Testis (tissue), 2 donors: ENCODE measurements at regions not wholly inside any gene's neighbourhood (a gene's known extent, or its start where the extent isn't known, plus 50 kb on each side); places are given as distances from the start of the nearest gene placed in this dataset.

Experiments
- POLR2A ChIP-seq: fragments of 450-650 bp; IDR thresholded peaks from one replicate; pipeline ENCODE4 v1.6.1; 2017; ENCODE audit warnings: antibody characterized with exemption, mild to moderate bottlenecking, moderate library complexity
- TF ChIP-seq, protein P1 (sequence below), 3 experiments: fragments of 450-650 bp in 2 of 3; fragments of 200-600 bp in 1 of 3; sonication (generic) in 1 of 3; IDR thresholded peaks; one replicate each; pipeline ENCODE4 v1.5.1; 2016 to 2019; ENCODE audit warnings: antibody characterized with exemption in 3 of 3, mild to moderate bottlenecking in 2 of 3, moderate library complexity in 1 of 3

DNA sequence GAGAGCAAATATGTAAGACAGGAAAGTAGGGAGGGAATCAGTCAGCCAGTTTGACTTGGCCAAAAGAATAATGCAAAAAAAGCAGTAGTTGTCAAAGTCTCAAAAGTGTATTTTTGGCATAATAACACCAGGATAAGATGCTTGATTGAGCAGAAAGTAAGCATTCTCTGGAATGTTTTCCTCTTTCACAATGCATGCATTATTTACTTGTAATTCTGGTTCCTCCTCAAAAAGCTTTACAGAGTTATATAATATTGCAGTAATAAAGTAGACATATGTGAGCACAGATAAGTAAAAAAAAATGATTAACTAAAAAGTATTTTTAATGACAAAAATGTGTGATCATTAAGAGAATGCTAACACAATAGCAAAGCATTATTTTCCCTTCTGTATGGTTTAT is 285.9 kb upstream of the BCHE start:
- TF ChIP-seq, protein P1, sequence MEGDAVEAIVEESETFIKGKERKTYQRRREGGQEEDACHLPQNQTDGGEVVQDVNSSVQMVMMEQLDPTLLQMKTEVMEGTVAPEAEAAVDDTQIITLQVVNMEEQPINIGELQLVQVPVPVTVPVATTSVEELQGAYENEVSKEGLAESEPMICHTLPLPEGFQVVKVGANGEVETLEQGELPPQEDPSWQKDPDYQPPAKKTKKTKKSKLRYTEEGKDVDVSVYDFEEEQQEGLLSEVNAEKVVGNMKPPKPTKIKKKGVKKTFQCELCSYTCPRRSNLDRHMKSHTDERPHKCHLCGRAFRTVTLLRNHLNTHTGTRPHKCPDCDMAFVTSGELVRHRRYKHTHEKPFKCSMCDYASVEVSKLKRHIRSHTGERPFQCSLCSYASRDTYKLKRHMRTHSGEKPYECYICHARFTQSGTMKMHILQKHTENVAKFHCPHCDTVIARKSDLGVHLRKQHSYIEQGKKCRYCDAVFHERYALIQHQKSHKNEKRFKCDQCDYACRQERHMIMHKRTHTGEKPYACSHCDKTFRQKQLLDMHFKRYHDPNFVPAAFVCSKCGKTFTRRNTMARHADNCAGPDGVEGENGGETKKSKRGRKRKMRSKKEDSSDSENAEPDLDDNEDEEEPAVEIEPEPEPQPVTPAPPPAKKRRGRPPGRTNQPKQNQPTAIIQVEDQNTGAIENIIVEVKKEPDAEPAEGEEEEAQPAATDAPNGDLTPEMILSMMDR (IDR thresholded peaks at IDR 0.05), result no peak
- TF ChIP-seq POLR2A, result no peak
